Activated CD4-positive, CD25-positive, alpha-beta regulatory T cell (primary cell): ENCODE measurements at regions not wholly inside any gene's neighbourhood (a gene's known extent, or its start where the extent isn't known, plus 50 kb on each side); places are given as distances from the start of the nearest gene placed in this dataset.

Source experiments
- DNase-seq, 4 experiments: peaks; one replicate each; lab custom pipeline; 2025; lab: John Stamatoyannopoulos, UW

- DNase-seq: no peak
Measured at GRCh38 chr12:124517260-124518050, 50.0 kb downstream of the NCOR2 start.

- DNase-seq: no peak
Measured at GRCh38 chr12:124516850-124517249, 50.6 kb downstream of the NCOR2 start.

GRCh38 chr12:124515981-124516380 is 51.4 kb downstream of the NCOR2 start:
- no peak for DNase-seq

- no peak for DNase-seq
Measured at GRCh38 chr12:124514996-124515932, 52.1 kb downstream of the NCOR2 start.

- no peak for DNase-seq
Measured at GRCh38 chr12:124514145-124514995, 53.0 kb downstream of the NCOR2 start.

- no peak for DNase-seq
Measured at GRCh38 chr12:124513297-124513867, 54.0 kb downstream of the NCOR2 start.

GRCh38 chr12:124512667-124513296 is 54.6 kb downstream of the NCOR2 start:
- no peak for DNase-seq

- no peak for DNase-seq
Measured at GRCh38 chr12:124511259-124511985, 56.0 kb downstream of the NCOR2 start.

- DNase-seq: no peak
Measured at GRCh38 chr12:124510301-124510970, 57.0 kb downstream of the NCOR2 start.

- DNase-seq: no peak
Measured at GRCh38 chr12:124509676-124510300, 57.6 kb downstream of the NCOR2 start.

- no peak for DNase-seq
Measured at GRCh38 chr12:124509300-124509675, 58.1 kb downstream of the NCOR2 start.

- no peak for DNase-seq
Measured at GRCh38 chr12:124508381-124509079, 58.9 kb downstream of the NCOR2 start.

GRCh38 chr12:124507188-124508109 is 60.0 kb downstream of the NCOR2 start:
- no peak for DNase-seq

- no peak for DNase-seq
Measured at GRCh38 chr12:124506832-124507153, 60.6 kb downstream of the NCOR2 start.

GRCh38 chr12:124506145-124506831 is 61.1 kb downstream of the NCOR2 start:
- no peak for DNase-seq

- DNase-seq: no peak
Measured at GRCh38 chr12:124505001-124505818, 62.2 kb downstream of the NCOR2 start.
